Gastrocnemius medialis (tissue), 4 donors: ENCODE measurements at regions not wholly inside any gene's neighbourhood (a gene's known extent, or its start where the extent isn't known, plus 50 kb on each side); places are given as distances from the start of the nearest gene placed in this dataset.

Source experiments
- ATAC-seq, 2 donors: fragments of 150-250 bp; one replicate each; pipeline ENCODE4 v1.9.1; 2016
- DNase-seq, 2 donors: peaks; one replicate each; pipeline ENCODE4 v3.0.0-alpha.2; 2019
- H3K27ac ChIP-seq, 4 donors: fragments of 200-600 bp; sonication (generic); 1 replicate in 1 of 4; 2 replicates in 3 of 4; pipeline ENCODE4 v1.5.1; 2016 to 2018; ENCODE audit warnings: mild to moderate bottlenecking in 2 of 4, moderate library complexity in 1 of 4
- H3K27me3 ChIP-seq, 3 donors: fragments of 200-600 bp; sonication (generic) in 2 of 3; 1 replicate in 1 of 3; 2 replicates in 2 of 3; pipeline versions ENCODE4 v1.5.1 to v1.6.0; 2016 to 2019; ENCODE audit warnings: mild to moderate bottlenecking in 1 of 3, moderate library complexity in 1 of 3
- H3K36me3 ChIP-seq, 2 donors: fragments of 200-600 bp; sonication (generic) in 1 of 2; one replicate each; pipeline ENCODE4 v1.5.1; 2017 to 2018
- H3K4me1 ChIP-seq, 2 donors: fragments of 200-600 bp; sonication (generic) in 1 of 2; one replicate each; pipeline ENCODE4 v1.5.1; 2016 to 2017; ENCODE audit warnings: mild to moderate bottlenecking in 2 of 2
- H3K4me3 ChIP-seq, 4 donors: fragments of 200-600 bp; sonication (generic) in 3 of 4; 1 replicate in 1 of 4; 2 replicates in 3 of 4; pipeline ENCODE4 v1.5.1; 2016 to 2019; ENCODE audit warnings: mild to moderate bottlenecking in 2 of 4
- H3K9me3 ChIP-seq, 3 donors: fragments of 200-600 bp; sonication (generic) in 2 of 3; 1 replicate in 1 of 3; 2 replicates in 2 of 3; pipeline ENCODE4 v1.5.1; 2016 to 2019
- POLR2A ChIP-seq, 2 donors: fragments of 450-650 bp; IDR thresholded peaks; one replicate each; pipeline ENCODE4 v1.6.1; 2017; ENCODE audit warnings: antibody characterized with exemption in 2 of 2, mild to moderate bottlenecking in 2 of 2, moderate library complexity in 2 of 2
- in situ Hi-C, 4 donors: fragments of 200-750 bp; cut with MboI; loops; one replicate each; pipeline versions ENCODE4 v1.15.0 to v1.8.0; 2017; ENCODE audit warnings: low sequenced_read_pairs in 4 of 4
- intact Hi-C: fragments of 100-400 bp; cut with DNase I; formaldehyde crosslinking; loops from one replicate; pipeline ENCODE4 v1.15.1; 2023; ENCODE audit warnings: low total_unique reads
- TF ChIP-seq, protein P1 (sequence below), 5 experiments: fragments of 450-650 bp in 3 of 5; fragments of 200-600 bp in 2 of 5; sonication (generic) in 2 of 5; IDR thresholded peaks in 4 of 5; conservative IDR thresholded peaks in 1 of 5; 1 replicate in 4 of 5; 2 replicates in 1 of 5; pipeline ENCODE4 v1.5.1; 2016 to 2019; ENCODE audit warnings: antibody characterized with exemption in 5 of 5, mild to moderate bottlenecking in 3 of 5, moderate library complexity in 3 of 5

DNA sequence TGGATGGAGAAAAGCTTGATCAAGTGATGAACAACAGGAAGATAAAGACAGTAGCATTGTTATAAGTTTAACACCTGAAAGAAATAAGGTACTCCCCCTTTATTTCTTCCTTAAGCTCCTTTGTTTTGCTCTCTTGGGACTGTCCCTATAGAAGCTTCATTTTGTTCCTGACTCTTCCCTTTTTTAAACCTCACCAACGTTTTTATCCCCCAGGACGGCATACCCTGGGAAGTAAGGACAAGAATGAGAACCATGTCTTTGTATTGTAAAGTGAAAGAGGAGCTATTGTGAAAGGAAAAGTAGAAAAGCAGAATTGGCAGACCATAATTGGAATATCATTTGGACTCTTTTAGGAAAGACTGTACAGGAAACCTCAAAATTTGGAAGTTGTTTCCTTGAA, 1368.6 kb upstream of the C9orf72 start:
- intact Hi-C loops (no loop called here), in situ Hi-C loops (no loop called here)
- H3K27ac ChIP-seq = no peak overlapping the region
- no peaks in the 10 kb centered on the region for H3K36me3 ChIP-seq
- DNase-seq = no peak
- H3K4me1 ChIP-seq = no peaks in the 10 kb centered on the region
- ATAC-seq = no peak
- no peak overlapping the region for H3K4me3 ChIP-seq
- TF ChIP-seq POLR2A (IDR thresholded peaks at IDR 0.05) = no peak
- TF ChIP-seq, protein P1, sequence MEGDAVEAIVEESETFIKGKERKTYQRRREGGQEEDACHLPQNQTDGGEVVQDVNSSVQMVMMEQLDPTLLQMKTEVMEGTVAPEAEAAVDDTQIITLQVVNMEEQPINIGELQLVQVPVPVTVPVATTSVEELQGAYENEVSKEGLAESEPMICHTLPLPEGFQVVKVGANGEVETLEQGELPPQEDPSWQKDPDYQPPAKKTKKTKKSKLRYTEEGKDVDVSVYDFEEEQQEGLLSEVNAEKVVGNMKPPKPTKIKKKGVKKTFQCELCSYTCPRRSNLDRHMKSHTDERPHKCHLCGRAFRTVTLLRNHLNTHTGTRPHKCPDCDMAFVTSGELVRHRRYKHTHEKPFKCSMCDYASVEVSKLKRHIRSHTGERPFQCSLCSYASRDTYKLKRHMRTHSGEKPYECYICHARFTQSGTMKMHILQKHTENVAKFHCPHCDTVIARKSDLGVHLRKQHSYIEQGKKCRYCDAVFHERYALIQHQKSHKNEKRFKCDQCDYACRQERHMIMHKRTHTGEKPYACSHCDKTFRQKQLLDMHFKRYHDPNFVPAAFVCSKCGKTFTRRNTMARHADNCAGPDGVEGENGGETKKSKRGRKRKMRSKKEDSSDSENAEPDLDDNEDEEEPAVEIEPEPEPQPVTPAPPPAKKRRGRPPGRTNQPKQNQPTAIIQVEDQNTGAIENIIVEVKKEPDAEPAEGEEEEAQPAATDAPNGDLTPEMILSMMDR (IDR thresholded peaks at IDR 0.05 in 4 of 5, conservative IDR thresholded peaks at IDR 0.05 in 1 of 5) = no peak
- no peaks in the 10 kb centered on the region for H3K9me3 ChIP-seq
- no peaks in the 10 kb centered on the region for H3K27me3 ChIP-seq

DNA sequence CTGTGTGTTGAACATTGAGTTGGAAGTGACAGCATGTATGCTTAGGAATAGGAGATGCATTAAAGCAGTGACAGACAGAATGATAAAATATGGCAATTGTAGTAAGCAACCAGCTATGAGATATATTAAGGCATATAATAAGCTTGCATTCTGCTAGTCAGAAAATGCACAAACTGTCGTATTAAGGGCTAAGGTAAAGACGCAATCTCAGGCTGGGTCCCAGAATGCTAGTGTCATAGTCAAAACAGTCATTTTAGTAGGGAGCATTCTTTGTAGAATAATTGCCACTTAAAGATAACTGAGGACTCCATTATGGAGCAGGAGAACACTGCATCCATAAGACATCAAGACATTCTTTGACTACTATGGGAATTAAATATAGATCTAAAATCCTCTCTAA, 1369.7 kb upstream of the C9orf72 start:
- no peaks in the 10 kb centered on the region for H3K9me3 ChIP-seq
- no peak for TF ChIP-seq POLR2A (IDR thresholded peaks at IDR 0.05)
- TF ChIP-seq, protein P1 (IDR thresholded peaks at IDR 0.05 in 4 of 5, conservative IDR thresholded peaks at IDR 0.05 in 1 of 5) = no peak
- ATAC-seq (no peak), DNase-seq (no peak)
- in situ Hi-C loops = no loop called here
- no peaks in the 10 kb centered on the region for H3K4me1 ChIP-seq
- no peak overlapping the region for H3K4me3 ChIP-seq
- H3K27ac ChIP-seq = no peak overlapping the region
- H3K36me3 ChIP-seq = no peaks in the 10 kb centered on the region
- H3K27me3 ChIP-seq = no peaks in the 10 kb centered on the region
- intact Hi-C loops = no loop called here

DNA sequence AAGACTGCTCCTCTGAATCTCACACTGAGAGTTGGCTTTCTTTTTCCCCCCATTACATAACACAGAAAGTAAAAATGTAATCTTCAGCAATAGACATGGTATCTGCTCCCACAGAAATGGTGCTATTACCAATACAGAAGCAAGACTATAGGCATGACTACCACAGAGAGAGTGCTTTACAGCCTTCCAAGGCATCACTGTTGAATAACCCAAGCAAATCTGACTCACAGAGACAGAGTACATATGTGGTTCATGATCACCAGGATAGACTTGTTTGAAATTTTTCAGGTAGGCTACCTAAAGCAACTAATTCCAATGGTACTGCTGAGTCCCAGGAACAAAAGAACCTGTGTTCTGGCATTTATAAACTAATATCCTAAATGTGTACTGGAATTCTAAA, 1373.4 kb upstream of the C9orf72 start:
- Histone ChIP-seq H3K27me3 (no peaks in the 10 kb centered on the region), H3K4me3 (no peak overlapping the region), H3K4me1 (no peaks in the 10 kb centered on the region), H3K36me3 (no peaks in the 10 kb centered on the region), H3K9me3 (no peaks in the 10 kb centered on the region), H3K27ac (no peak overlapping the region)
- in situ Hi-C loops = no loop called here
- ATAC-seq (no peak), DNase-seq (no peak)
- TF ChIP-seq, protein P1 (IDR thresholded peaks at IDR 0.05 in 4 of 5, conservative IDR thresholded peaks at IDR 0.05 in 1 of 5) = no peak
- TF ChIP-seq POLR2A (IDR thresholded peaks at IDR 0.05) = no peak
- intact Hi-C loops = no loop called here

DNA sequence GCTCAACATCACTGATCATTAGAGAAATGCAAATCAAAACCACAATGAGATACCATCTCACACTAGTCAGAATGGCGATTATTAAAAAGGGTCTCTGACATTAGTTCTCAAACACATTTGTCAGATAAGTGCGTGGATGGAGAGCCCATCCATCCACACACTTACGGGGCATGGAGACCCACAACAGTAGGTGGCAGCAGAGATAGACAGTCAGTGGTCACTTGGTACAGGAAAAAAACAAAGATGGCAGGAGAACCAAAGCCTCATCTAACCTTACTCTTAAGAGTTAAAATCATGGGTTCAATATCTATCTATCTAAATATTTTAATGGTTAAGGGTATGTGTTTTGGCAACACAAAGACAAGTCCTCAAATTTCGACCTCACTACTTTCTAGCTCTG, 1378.7 kb upstream of the C9orf72 start:
- intact Hi-C loops = no loop called here
- in situ Hi-C loops = no loop called here
- no peak for TF ChIP-seq POLR2A (IDR thresholded peaks at IDR 0.05)
- Histone ChIP-seq H3K9me3 (no peaks in the 10 kb centered on the region), H3K4me3 (no peak overlapping the region), H3K36me3 (no peaks in the 10 kb centered on the region), H3K27me3 (no peaks in the 10 kb centered on the region), H3K4me1 (no peaks in the 10 kb centered on the region), H3K27ac (no peak overlapping the region)
- DNase-seq = no peak
- ATAC-seq = no peak

DNA sequence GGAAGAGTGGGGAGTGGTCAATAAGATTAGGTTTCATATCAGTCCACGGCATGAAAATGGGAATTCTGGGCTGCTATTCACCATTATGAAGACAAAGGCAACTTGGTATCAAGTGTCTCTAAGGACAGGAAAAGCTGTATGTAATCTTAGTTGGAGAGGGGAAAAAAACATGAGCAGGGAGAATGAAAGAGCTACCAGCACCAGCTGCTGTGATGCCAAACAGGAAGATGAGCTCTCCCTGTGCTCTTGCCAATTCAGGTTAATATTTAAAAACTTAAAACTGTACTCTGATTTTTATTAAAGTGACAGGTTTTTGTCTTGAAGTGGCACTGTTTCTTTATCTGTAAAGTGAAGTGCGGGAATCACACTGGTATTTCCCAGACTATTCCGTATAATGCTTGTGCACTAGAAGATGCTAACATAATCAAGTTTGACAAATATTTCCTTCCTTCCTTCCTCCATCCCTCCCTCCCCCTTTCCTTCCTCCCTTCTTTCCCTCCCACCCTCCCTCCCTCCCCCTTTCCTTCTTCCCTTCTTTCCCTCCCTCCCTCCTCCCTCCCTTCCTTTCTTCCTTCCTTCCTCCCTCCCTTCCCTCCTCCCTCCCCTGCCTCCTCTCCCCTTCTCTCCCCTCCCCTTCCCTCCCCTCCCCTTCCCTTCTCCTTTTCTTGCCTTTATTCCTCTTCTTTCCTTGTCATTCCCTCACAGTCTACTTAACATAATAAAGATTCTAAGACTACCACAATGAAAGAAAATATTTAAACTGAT, 1383.0 kb upstream of the C9orf72 start:
- no peaks in the 10 kb centered on the region for H3K36me3 ChIP-seq
- in situ Hi-C loops = no loop called here
- H3K4me1 ChIP-seq = no peaks in the 10 kb centered on the region
- ATAC-seq (no peak), DNase-seq (no peak)
- no peaks in the 10 kb centered on the region for H3K9me3 ChIP-seq
- intact Hi-C loops = no loop called here
- TF ChIP-seq, protein P1 (IDR thresholded peaks at IDR 0.05 in 4 of 5, conservative IDR thresholded peaks at IDR 0.05 in 1 of 5) = no peak
- TF ChIP-seq POLR2A (IDR thresholded peaks at IDR 0.05) = no peak
- H3K4me3 ChIP-seq = no peak overlapping the region
- no peaks in the 10 kb centered on the region for H3K27me3 ChIP-seq
- H3K27ac ChIP-seq = no peak overlapping the region
